Fibroblast of gingiva (primary cell): ENCODE measurements at regions not wholly inside any gene's neighbourhood (a gene's known extent, or its start where the extent isn't known, plus 50 kb on each side); places are given as distances from the start of the nearest gene placed in this dataset.

ENCODE experiments used
- DNase-seq: peaks from one replicate; pipeline ENCODE4 v3.0.0-alpha.2; 2011; ENCODE audit warnings: low read depth

DNA sequence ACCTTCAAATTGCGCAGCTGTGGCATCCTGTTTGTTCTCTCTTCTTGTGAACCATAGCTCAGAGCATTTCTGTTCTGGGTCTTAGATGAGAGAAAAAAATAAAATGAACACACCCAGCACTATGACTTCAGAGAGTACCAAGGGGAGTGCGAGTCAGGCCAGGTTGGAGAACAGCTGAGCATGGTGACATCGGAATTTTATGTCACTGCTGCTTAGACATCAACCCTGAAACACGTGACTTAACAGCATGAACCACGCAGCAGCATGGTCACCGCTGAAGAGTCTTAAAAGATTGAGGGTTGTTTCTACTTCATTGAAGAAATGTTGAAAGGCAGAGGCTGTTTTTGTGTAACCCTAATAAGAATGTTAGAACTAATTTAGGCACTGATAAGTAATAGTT, 288.8 kb upstream of the SOX11 start:
- no peak for DNase-seq

GRCh38 chr2:5409898-5410381, 282.2 kb upstream of the SOX11 start:
- no peak for DNase-seq

GRCh38 chr2:5410991-5411700, 281.0 kb upstream of the SOX11 start:
- DNase-seq, result no peak

DNA sequence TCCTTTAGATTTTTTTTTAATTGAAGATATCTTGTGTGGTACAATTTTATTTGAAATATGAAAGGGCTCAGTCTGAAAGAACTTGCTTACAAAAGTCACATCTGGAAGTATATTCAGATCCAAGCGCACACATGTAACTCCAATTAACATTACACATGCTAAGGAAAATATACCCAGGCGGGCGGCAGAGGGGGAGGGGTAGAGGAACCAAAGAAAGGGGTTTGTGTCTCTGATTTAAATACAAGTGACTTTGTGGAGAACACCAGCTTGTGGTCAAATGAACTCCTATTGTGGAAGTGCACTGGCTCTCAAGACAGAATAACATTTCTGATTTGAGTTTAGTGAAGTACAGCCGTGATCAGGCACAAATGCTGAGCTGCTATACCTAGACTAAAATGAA, 280.2 kb upstream of the SOX11 start:
- DNase-seq, result no peak

GRCh38 chr2:5433855-5434254, 258.3 kb upstream of the SOX11 start:
- no peak for DNase-seq

GRCh38 chr2:5437375-5437774, 254.8 kb upstream of the SOX11 start:
- no peak for DNase-seq

DNA sequence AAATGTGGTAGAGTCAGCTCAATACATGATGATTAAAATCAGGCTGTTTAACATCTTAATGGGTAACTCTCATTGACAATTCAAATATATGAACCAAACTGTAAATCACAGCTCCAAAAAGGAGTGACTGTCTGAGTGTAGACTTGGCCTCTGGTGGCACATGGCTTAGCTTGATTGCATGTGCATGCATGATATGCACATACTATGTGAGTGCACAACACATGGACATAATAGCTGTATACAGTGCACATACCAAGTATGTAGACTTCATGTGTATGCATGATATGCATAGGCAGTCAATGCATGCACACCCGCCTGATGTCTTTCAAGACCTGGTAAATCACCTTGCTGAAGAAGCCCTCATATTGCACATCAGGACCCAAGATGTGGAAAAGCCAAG, 252.0 kb upstream of the SOX11 start:
- no peak for DNase-seq

GRCh38 chr2:5442736-5443135, 249.4 kb upstream of the SOX11 start:
- DNase-seq, result no peak

GRCh38 chr2:5444168-5444567, 248.0 kb upstream of the SOX11 start:
- no peak for DNase-seq

DNA sequence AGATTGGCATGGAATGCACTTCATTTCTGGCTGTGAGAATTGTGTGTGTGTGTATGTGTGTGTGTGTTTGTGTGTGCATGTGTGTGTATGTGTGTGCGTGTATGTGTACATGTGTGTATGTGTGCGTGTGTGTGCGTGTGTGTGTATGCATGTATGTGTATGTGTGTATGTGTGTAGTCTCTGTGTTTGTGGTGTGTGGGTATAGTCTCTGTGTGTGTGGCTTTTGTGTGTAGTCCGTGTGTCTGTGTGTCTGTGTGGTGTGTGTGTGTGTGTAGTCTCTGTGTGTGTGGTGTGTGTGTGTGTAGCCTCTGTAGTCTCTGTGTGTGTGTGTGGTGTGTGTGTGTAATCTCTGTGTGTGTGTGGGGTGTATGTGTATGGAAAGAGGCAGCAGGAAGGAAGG, 247.3 kb upstream of the SOX11 start:
- DNase-seq, result no peak

DNA sequence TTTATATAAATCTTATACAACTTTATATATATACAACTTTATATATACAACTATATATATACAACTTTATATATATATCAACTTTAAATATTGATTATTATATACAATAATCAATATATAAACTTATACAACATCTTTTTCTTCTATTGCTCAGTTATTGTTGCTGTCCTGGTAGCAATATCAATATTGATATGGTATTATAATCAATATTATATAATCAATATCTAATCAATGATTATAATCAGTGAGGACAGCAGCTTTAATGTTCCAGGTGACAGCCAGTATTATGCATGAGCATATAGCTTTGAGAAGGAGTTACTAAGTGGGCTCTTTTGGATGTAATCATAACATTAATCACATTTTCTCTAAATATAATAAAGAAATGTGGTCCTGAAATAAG, 242.3 kb upstream of the SOX11 start:
- no peak for DNase-seq

DNA sequence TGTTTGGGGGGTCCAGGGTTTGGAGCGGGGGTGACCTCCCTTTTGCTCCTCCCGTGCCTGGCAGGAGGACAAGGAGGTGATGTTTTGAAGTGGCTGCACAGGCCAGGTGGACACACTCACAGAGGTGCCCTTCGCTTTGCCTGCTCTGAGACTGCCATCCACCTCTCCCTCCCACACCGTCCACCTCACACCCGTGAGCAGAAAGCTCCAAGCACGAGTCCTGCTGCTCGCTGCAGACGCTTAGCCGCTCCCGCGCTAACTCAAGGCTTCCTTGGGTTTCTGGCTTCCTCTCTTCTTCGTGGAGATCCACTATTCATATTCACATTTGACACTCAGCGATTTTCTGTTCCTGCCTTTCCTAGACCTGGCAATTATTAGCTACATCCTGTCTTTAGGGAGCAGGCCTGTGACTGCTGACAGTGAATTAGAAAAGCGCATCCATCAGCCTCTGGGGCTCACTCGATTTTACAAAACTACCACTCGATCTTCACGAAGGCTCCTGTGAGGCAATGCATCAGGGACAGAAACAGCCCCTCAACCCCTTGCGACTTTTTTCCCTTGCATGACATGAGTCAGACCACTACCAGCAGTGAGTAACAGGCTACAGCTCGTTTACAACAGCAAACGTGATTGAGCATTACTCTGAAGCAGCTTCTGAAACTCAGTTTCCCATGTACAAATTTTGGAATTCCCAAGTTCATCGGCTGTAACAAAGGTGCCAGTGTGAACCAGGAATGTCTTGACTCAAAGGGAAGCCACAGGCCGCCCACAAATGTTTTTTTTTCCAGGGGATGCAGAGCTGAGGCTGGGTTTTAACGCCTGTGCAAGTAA, 238.7 kb upstream of the SOX11 start:
- DNase-seq, result no peak

DNA sequence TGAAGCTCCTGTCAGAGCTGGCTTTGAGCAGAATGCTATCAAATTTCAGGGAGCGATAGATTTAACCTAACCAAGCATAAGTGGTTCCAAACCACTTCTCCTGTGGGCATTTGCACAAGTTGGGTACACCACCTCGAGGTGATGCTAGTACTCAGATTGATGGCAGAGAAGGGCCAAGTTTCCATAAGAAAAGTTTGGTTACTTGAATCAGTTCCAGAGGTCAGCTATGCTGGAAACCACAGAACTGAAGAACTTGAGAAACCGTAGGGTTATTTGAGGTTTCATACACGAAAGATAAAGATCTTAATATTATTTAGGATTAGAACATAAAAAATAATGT, 238.2 kb upstream of the SOX11 start:
- no peak for DNase-seq

GRCh38 chr2:5459041-5459440, 233.1 kb upstream of the SOX11 start:
- DNase-seq, result no peak

DNA sequence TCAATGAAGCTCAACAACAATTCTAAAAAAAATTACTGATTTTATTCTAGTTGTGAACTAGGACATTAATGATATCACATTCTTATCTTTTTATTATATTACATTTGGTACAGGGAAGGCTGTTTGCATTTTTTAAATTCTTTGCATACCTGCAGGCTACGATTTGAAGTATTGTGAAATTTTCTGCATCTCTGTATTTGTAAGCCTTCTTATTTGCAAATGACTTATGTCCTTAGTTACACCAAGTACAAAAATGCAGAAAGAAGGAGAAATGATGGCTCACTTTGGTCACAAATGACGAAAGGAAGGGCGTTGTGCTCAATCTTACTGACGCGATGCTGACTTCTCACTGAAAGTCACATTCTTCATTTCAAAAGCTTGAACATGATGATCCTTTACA, 227.5 kb upstream of the SOX11 start:
- no peak for DNase-seq

DNA sequence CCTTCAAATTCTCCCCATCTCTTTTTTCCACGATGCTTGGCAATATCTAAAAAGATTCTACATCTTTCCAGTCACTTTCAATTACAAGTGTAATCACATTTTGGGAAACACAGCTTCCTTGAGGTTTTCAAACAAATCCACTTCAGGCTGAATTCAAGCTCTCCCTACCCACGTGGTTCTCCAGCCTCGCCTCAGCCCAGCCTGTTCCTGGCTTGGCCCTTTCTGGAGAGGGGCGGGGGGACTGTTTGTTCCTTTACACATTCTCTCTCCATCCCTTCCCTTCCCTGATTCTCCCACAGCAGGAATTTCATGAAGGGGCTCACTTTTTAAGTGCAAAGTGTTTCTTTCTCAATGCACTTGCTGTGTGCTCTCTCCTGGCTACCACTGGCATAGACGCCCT, 226.3 kb upstream of the SOX11 start:
- DNase-seq, result no peak

DNA sequence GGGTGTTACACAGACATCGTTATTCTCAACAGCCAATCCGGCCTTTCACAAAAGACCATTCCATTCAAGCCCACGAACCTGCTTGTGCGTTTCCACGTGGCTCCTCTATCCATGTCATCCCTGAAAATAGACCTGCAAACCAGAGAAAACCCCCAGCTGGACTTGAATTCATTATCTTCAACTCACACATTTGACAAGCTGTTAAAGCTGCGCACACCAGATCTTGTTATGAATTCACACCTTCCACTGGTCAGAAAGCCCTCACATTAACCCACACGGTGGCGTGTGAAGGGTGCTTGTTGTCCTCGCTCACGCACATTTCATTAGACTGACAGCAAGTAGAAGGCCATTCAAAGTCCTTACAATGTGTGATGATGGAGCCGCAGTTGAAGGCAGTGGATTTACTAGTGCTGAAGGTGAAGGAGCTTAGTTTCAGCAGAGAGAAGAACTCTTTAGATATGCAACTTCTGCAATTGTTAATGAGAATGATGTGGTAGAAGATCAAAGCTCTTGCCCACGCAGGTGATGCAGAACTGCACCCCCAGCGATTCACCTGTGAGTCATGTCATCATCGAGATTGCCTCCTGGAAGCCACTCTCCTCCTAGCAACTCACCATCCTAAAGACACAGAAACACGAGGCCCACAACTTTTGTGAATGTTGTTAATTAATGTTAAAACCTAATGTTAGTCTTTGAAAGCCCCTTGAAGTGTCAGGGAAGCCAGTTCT, 224.8 kb upstream of the SOX11 start:
- no peak for DNase-seq

- DNase-seq, result no peak
Observed at GRCh38 chr2:5472673-5473072, 219.5 kb upstream of the SOX11 start.

DNA sequence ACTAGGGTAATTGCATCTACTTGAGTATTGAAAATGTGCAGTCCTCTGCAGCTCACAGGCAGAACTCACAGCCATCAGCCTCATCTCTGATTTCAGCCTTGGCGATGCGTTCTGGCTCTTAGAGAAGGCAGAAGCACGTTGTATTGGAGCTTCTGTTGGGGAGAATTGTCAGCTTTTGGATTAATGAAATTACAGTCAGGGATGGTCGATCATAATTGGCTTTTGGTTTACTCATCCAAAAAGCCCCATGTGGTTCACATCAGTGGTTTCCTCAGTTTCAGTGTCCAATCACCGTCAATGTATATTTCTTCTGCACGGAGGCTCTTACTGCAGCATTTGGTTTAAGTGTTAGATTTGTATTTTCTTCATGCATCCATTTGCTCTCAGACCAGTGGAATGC, 218.5 kb upstream of the SOX11 start:
- DNase-seq, result no peak

DNA sequence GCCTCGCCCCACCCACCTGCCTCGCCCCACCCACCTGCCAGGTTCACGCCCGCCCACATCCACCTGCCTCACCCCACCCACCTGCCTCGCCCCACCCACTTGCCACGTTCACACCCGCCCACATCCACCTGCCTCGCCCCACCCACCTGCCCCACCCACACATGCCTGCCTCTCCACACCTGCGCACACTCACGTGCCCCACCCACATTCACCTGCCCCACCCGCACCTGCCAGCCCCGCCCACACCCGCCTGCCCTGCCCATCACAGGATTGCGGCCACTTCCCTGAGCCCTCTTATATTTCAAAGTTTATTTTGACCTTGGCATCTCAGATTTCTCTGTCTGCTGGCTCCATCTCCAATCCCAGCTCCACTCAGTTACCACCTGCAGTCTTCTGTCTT, 217.5 kb upstream of the SOX11 start:
- no peak for DNase-seq

DNA sequence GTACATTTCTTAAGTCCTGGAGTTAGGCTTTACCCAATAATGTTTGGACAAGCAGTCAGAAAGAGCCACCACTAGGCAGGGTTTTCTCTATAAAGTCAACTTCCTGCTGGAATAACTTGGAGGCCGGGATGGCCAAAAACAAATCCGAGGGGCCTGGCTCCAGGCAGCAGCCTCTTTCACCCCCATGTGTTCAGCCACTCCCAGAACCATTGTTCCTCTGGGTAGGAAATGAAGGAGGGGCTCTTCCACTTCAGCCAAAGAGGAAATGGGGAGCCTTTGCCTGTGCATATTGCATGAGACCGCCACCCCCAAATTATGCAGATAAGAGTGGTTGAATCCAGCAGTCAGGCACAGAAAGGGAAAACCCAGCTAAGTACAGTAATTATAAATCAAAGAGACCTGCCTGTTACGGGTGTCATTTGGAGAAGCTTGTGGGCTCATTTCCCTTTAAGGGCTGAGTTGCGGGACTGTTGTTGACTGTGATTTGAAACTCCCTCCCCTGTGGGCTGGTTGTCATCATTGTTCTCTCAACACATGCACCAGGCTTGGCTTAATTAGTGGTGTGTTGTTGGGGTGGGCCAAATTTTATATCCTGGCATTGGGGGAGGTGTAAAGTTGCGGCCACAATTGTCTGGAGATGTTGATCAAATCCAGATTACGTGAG, 212.8 kb upstream of the SOX11 start:
- no peak for DNase-seq

DNA sequence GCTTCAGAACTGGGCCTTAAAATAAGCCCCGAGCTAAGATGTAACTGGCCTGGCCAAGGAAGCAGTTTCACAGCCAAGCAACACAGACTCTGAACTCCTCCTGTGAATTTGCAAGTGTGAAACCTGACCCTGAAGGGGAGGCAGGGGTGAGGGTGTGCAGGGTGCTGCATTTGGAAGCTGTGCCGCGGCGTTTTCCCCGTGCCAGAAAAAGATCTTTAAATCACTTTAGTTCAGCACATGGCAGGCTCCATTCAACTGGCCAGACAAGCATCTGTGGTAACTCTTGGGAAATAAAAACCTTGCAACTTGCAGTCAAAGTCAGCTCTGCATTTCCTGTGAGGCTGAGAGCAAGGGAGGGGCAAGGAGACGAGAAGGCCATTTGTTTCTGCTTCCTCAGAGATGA, 209.3 kb upstream of the SOX11 start:
- DNase-seq, result no peak

GRCh38 chr2:5484868-5485267, 207.3 kb upstream of the SOX11 start:
- DNase-seq, result no peak
